Activated CD8-positive, alpha-beta T cell treated with anti-CD3 and anti-CD28 coated beads for 36 hours (primary cell): ENCODE measurements at regions not wholly inside any gene's neighbourhood (a gene's known extent, or its start where the extent isn't known, plus 50 kb on each side); places are given as distances from the start of the nearest gene placed in this dataset.

Experiments
- ATAC-seq: fragments of 200-7000 bp; cut with Tn5 transposase; one replicate; pipeline ENCODE4 v1.10.0; 2021; ENCODE audit warnings: mild to moderate bottlenecking, moderate library complexity
- CTCF ChIA-PET: fragments of 350-600 bp; sonication (Branson Sonifier 250); formaldehyde crosslinking; loops from one replicate; lab custom pipeline; 2021; ENCODE audit warnings: antibody characterized with exemption; lab: Charles Lee
- POLR2A ChIA-PET: fragments of 350-600 bp; sonication (Branson Sonifier 250); formaldehyde crosslinking; loops from one replicate; lab custom pipeline; 2021; ENCODE audit warnings: antibody characterized with exemption; lab: Charles Lee
- DNase-seq: peaks from one replicate; pipeline ENCODE4 v3.0.0-alpha.2; 2020
- H3K27ac Mint-ChIP-seq: one replicate; pipeline ENCODE4 v1.8.0; 2021; ENCODE audit warnings: mild to moderate bottlenecking, mixed read lengths
- H3K27me3 Mint-ChIP-seq: one replicate; pipeline ENCODE4 v1.8.0; 2021; ENCODE audit warnings: mixed read lengths
- H3K36me3 Mint-ChIP-seq: one replicate; pipeline ENCODE4 v1.8.0; 2021; ENCODE audit warnings: low read depth, mixed read lengths
- H3K4me1 Mint-ChIP-seq: one replicate; pipeline ENCODE4 v1.8.0; 2021; ENCODE audit warnings: low read depth, mixed read lengths
- H3K4me3 Mint-ChIP-seq: one replicate; pipeline ENCODE4 v1.8.0; 2021; ENCODE audit warnings: mild to moderate bottlenecking, moderate library complexity, mixed read lengths
- H3K9me3 Mint-ChIP-seq: one replicate; pipeline ENCODE4 v1.8.0; 2021; ENCODE audit warnings: mixed read lengths
- intact Hi-C: fragments of 100-400 bp; cut with micrococcal nuclease; formaldehyde crosslinking; loops from one replicate; pipeline ENCODE4 v1.10.0; 2022
- TF ChIP-seq, protein P1 (sequence below): fragments of 200-600 bp; IDR thresholded peaks from one replicate; pipeline ENCODE4 v1.8.0; 2022; ENCODE audit warnings: antibody characterized with exemption, mild to moderate bottlenecking

DNA sequence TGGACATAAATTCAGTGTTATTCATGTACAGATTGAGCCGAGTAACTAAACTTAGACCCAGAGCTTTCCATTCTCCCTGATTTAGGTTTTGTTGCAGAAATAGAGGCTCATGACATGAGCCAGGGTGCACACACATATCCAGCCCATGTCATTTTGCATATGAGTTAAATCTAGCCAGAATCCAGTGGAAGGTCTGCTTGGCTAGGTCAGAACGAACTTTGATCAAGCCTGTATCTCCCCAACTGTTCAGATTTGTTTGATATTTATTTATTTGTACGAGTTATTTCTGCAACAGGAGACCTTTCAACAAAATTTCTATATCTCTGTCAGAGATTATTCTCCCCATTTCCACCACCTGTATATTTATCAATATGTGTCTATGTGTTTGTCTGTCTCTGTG lies 247.5 kb upstream of the THBS1 start:
- Mint-ChIP-seq H3K27ac (no peak overlapping the region), H3K4me1 (no peaks in the 10 kb centered on the region), H3K36me3 (no peaks in the 10 kb centered on the region), H3K27me3 (peaks cover 2% of the 10 kb centered on the region), H3K4me3 (no peak overlapping the region), H3K9me3 (no peaks in the 10 kb centered on the region)
- intact Hi-C loops, result no loop called here
- ChIA-PET POLR2A (no interaction called here), CTCF (no interaction called here)
- TF ChIP-seq, protein P1, sequence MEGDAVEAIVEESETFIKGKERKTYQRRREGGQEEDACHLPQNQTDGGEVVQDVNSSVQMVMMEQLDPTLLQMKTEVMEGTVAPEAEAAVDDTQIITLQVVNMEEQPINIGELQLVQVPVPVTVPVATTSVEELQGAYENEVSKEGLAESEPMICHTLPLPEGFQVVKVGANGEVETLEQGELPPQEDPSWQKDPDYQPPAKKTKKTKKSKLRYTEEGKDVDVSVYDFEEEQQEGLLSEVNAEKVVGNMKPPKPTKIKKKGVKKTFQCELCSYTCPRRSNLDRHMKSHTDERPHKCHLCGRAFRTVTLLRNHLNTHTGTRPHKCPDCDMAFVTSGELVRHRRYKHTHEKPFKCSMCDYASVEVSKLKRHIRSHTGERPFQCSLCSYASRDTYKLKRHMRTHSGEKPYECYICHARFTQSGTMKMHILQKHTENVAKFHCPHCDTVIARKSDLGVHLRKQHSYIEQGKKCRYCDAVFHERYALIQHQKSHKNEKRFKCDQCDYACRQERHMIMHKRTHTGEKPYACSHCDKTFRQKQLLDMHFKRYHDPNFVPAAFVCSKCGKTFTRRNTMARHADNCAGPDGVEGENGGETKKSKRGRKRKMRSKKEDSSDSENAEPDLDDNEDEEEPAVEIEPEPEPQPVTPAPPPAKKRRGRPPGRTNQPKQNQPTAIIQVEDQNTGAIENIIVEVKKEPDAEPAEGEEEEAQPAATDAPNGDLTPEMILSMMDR, result no peak
- no peak for ATAC-seq
- no peak for DNase-seq

GRCh38 chr15:39333896-39334295 lies 247.0 kb upstream of the THBS1 start:
- H3K9me3 Mint-ChIP-seq, result no peaks in the 10 kb centered on the region
- TF ChIP-seq, protein P1, result no peak
- H3K36me3 Mint-ChIP-seq, result no peaks in the 10 kb centered on the region
- DNase-seq (no peak), ATAC-seq (no peak)
- CTCF ChIA-PET, result no interaction called here
- no peaks in the 10 kb centered on the region for H3K4me1 Mint-ChIP-seq
- H3K4me3 Mint-ChIP-seq, result no peak overlapping the region
- peaks cover 3% of the 10 kb centered on the region for H3K27me3 Mint-ChIP-seq
- POLR2A ChIA-PET, result no interaction called here
- H3K27ac Mint-ChIP-seq, result no peak overlapping the region
- intact Hi-C loops, result no loop called here

GRCh38 chr15:39336926-39337325 lies 244.0 kb upstream of the THBS1 start:
- DNase-seq (no peak), ATAC-seq (no peak)
- ChIA-PET CTCF (interaction anchor here (1.1 to 1.3 kb wide), 2 partner anchors 22 to 243 kb away, joined by 3 to 6 read pairs; partner anchors contain the start of gene THBS1), POLR2A (no interaction called here)
- intact Hi-C loops, result no loop called here
- no peaks in the 10 kb centered on the region for H3K36me3 Mint-ChIP-seq
- H3K27ac Mint-ChIP-seq, result no peak overlapping the region
- TF ChIP-seq, protein P1, result no peak
- no peak overlapping the region for H3K4me3 Mint-ChIP-seq
- H3K9me3 Mint-ChIP-seq, result no peaks in the 10 kb centered on the region
- no peaks in the 10 kb centered on the region for H3K4me1 Mint-ChIP-seq
- peaks cover 3% of the 10 kb centered on the region for H3K27me3 Mint-ChIP-seq

DNA sequence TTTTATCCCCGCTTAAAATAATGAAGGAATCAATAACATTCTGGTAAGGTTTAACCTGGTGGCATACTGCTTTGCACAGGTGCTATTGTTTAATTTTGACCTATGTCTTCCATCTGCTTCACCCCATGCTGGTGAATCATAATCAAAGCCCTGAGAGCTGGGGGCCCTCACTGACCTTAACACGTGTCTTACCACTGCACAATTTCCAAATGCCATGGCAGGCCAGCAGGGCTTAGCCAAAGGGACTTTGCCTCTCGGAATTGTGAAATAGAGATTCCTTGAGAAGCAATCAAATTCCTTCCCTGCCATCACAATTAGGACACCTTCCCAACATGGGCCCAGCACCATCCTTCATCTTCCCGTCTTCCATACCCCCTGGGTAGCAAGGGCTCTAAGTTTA lies 242.6 kb upstream of the THBS1 start:
- Mint-ChIP-seq H3K27me3 (peaks cover 3% of the 10 kb centered on the region), H3K27ac (no peak overlapping the region), H3K9me3 (no peaks in the 10 kb centered on the region), H3K4me3 (no peak overlapping the region), H3K4me1 (no peaks in the 10 kb centered on the region), H3K36me3 (no peaks in the 10 kb centered on the region)
- ChIA-PET CTCF (no interaction called here), POLR2A (no interaction called here)
- ATAC-seq, result no peak
- no peak for DNase-seq
- TF ChIP-seq, protein P1, result no peak
- intact Hi-C loops, result no loop called here

DNA sequence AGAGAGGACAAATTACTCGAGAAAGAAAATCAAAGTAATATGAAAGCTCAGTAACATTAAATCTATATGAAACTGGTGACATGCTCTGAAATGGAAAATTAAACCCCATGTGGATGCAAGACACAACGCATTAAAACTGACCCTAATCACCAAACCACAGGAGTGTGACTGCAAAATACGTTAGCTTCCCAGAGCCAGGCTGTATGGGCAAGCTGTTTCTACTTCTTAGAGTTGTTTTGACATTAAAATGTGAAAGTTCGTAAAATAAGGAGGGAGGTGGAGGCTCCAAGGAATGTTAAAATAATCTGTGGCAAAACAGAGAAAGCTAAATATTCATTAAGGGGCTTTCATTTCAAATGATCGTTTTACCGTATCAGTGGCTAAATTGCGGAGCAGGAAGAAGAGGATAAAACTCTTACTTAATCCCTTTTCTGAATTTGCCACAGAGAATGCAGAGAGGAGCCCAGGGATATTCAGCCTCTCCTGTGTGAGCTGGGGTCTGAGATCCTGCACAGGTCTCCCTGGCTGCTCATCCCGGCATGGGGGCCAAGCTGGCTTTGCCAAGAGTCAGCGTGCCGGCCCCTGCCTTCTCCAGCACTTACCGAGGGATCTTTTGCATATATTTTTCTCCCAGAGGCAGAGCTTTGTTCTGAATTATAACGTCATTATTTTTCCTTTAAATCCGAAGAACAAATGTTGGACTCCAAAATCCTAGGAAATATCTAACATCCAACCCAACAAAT lies 239.8 kb upstream of the THBS1 start:
- Mint-ChIP-seq H3K27me3 (peaks cover 3% of the 10 kb centered on the region), H3K36me3 (no peaks in the 10 kb centered on the region), H3K4me1 (no peaks in the 10 kb centered on the region), H3K27ac (no peak overlapping the region), H3K4me3 (no peak overlapping the region), H3K9me3 (no peaks in the 10 kb centered on the region)
- TF ChIP-seq, protein P1, result no peak
- intact Hi-C loops, result no loop called here
- ChIA-PET CTCF (interaction anchor here (0.6 to 1.1 kb wide), 2 partner anchors 16 to 131 kb away, joined by 3 to 4 read pairs; no protein-coding TSS in a partner anchor), POLR2A (interaction anchor here (0.6 kb wide), 1 partner anchor 913 kb away, joined by 3 read pairs; no protein-coding TSS in a partner anchor)
- DNase-seq (no peak), ATAC-seq (no peak)
